IMR-90 (cell line): ENCODE measurements at regions not wholly inside any gene's neighbourhood (a gene's known extent, or its start where the extent isn't known, plus 50 kb on each side); places are given as distances from the start of the nearest gene placed in this dataset.

Source experiments
- ATAC-seq: fragments of 200-7000 bp; cut with Tn5 transposase; 2 replicates; pipeline ENCODE4 v1.9.1; 2020; ENCODE audit warnings: low read depth, mild to moderate bottlenecking, moderate library complexity
- BruUV-seq: library from RNA; stranded (reverse); fragments of 400-500 nt; replicated peaks from 2 replicates; lab custom pipeline; 2021; lab: Mats Ljungman, UMichigan
- CTCF ChIA-PET: fragments of 300-600 bp; formaldehyde crosslinking; extraction: SDS; loops from one replicate; lab custom pipeline; 2021; ENCODE audit warnings: antibody characterized with exemption; lab: Yijun Ruan, JAX
- POLR2A ChIA-PET: fragments of 300-600 bp; sonication (Branson Sonifier 250); formaldehyde crosslinking; loops from one replicate; lab custom pipeline; 2022; ENCODE audit warnings: antibody characterized with exemption; ENCODE audit not compliant: unreplicated experiment; lab: Charles Lee
- DNase-seq: peaks from one replicate; pipeline ENCODE4 v3.0.0; 2013
- H2AFZ ChIP-seq: replicated peaks from 2 replicates; pipeline ENCODE3; 2013; ENCODE audit warnings: low read length, mild to moderate bottlenecking; ENCODE audit not compliant: poor library complexity
- H2AK5ac ChIP-seq: 2 replicates; pipeline ENCODE4 v1.6.1; 2013; ENCODE audit warnings: low read depth, low read length, inconsistent platforms
- H2AK9ac ChIP-seq: replicated peaks from 2 replicates; pipeline ENCODE3; 2013; ENCODE audit warnings: mild to moderate bottlenecking, low read depth, low read length, moderate library complexity; ENCODE audit not compliant: poor library complexity
- H2BK120ac ChIP-seq: 2 replicates; pipeline ENCODE4 v1.6.1; 2013; ENCODE audit warnings: low read depth, low read length, inconsistent platforms
- H2BK15ac ChIP-seq: 3 replicates; pipeline ENCODE4 v1.6.1; 2013; ENCODE audit warnings: low read depth, low read length, inconsistent platforms
- H2BK20ac ChIP-seq: 2 replicates; pipeline ENCODE4 v1.6.1; 2013; ENCODE audit warnings: low read depth, mild to moderate bottlenecking, inconsistent platforms, low read length, moderate library complexity
- H2BK5ac ChIP-seq: 2 replicates; pipeline ENCODE4 v1.6.1; 2013; ENCODE audit warnings: mild to moderate bottlenecking, low read depth, low read length, inconsistent platforms; ENCODE audit not compliant: poor library complexity, severe bottlenecking
- H3K14ac ChIP-seq: replicated peaks from 2 replicates; pipeline ENCODE4 v1.6.1; 2013; ENCODE audit warnings: low read depth, low read length, inconsistent platforms
- H3K18ac ChIP-seq: 2 replicates; pipeline ENCODE4 v1.6.1; 2013; ENCODE audit warnings: low read depth, low read length, control low read depth
- H3K23ac ChIP-seq: 2 replicates; pipeline ENCODE4 v1.6.1; 2013; ENCODE audit warnings: low read depth, low read length, inconsistent platforms
- H3K27ac ChIP-seq: 2 replicates; pipeline ENCODE4 v1.5.1; 2013; ENCODE audit warnings: mild to moderate bottlenecking, control low read depth, low read length; ENCODE audit not compliant: insufficient read depth
- H3K27me3 ChIP-seq: 2 replicates; pipeline ENCODE4 v1.6.1; 2013; ENCODE audit warnings: low read length; ENCODE audit not compliant: control insufficient read depth, insufficient read depth
- H3K36me3 ChIP-seq: 2 replicates; pipeline ENCODE4 v1.6.1; 2013; ENCODE audit warnings: low read length, mixed read lengths; ENCODE audit not compliant: control insufficient read depth, insufficient read depth
- H3K4ac ChIP-seq: 2 replicates; pipeline ENCODE4 v1.6.1; 2013; ENCODE audit warnings: low read depth, low read length, inconsistent platforms
- H3K4me1 ChIP-seq: 2 replicates; pipeline ENCODE4 v1.6.1; 2013; ENCODE audit warnings: low read length, mixed read lengths; ENCODE audit not compliant: control insufficient read depth, insufficient read depth
- H3K4me2 ChIP-seq: 2 replicates; pipeline ENCODE4 v1.6.1; 2013; ENCODE audit warnings: low read depth, mild to moderate bottlenecking, control low read depth, low read length, moderate library complexity
- H3K4me3 ChIP-seq: 2 replicates; pipeline ENCODE4 v1.5.1; 2013; ENCODE audit warnings: low read depth, mild to moderate bottlenecking, control low read depth, low read length, moderate library complexity; ENCODE audit not compliant: insufficient read depth
- H3K56ac ChIP-seq: 2 replicates; pipeline ENCODE4 v1.6.1; 2013; ENCODE audit warnings: low read length, inconsistent platforms; ENCODE audit not compliant: insufficient read depth; ENCODE audit errors: extremely low read depth
- H3K79me1 ChIP-seq, 2 experiments: 2 replicates each; pipeline ENCODE4 v1.6.1; 2013; ENCODE audit warnings: low read length in 2 of 2, inconsistent platforms in 1 of 2, low read depth in 1 of 2
- H3K9ac ChIP-seq: 2 replicates; pipeline ENCODE4 v1.6.1; 2013; ENCODE audit warnings: low read depth, low read length, control low read depth
- H3K9me1 ChIP-seq: 2 replicates; pipeline ENCODE4 v1.6.1; 2013; ENCODE audit warnings: low read length, inconsistent platforms; ENCODE audit not compliant: insufficient read depth
- H3K9me3 ChIP-seq: 2 replicates; pipeline ENCODE4 v1.6.1; 2013; ENCODE audit warnings: low read length; ENCODE audit not compliant: control insufficient read depth, insufficient read depth
- H4K20me1 ChIP-seq: 2 replicates; pipeline ENCODE4 v1.6.1; 2013; ENCODE audit warnings: low read length, inconsistent platforms; ENCODE audit not compliant: insufficient read depth
- H4K5ac ChIP-seq: 2 replicates; pipeline ENCODE4 v1.6.1; 2013; ENCODE audit warnings: mild to moderate bottlenecking, low read depth, low read length, control low read depth
- H4K8ac ChIP-seq, 2 experiments: 2 replicates each; pipeline ENCODE4 v1.6.1; 2013; ENCODE audit warnings: low read depth in 2 of 2, low read length in 2 of 2, control low read depth in 1 of 2, inconsistent platforms in 1 of 2
- H4K91ac ChIP-seq: 2 replicates; pipeline ENCODE4 v1.6.1; 2013; ENCODE audit warnings: low read depth, low read length, inconsistent platforms; ENCODE audit not compliant: insufficient read depth
- BHLHE40 ChIP-seq: fragments of 150-350 bp; IDR thresholded peaks from 2 replicates; pipeline ENCODE4 v1.6.1; 2016; ENCODE audit warnings: mild to moderate bottlenecking, low read depth, low read length
- CEBPB ChIP-seq: IDR thresholded peaks from 2 replicates; pipeline ENCODE4 v1.6.1; 2012; ENCODE audit warnings: low read depth, low read length, improper control_type of control experiment
- CHD1 ChIP-seq: IDR thresholded peaks from 2 replicates; pipeline ENCODE4 v1.6.1; 2012; ENCODE audit warnings: low read depth, low read length, improper control_type of control experiment
- CTCF ChIP-seq: conservative IDR thresholded peaks from 2 replicates; pipeline ENCODE4 v1.5.1; 2012; ENCODE audit warnings: mild to moderate bottlenecking, low read depth, low read length, improper control_type of control experiment
- ELK1 ChIP-seq: fragments of 150-350 bp; IDR thresholded peaks from 2 replicates; pipeline ENCODE4 v1.6.1; 2016; ENCODE audit warnings: low read depth, mild to moderate bottlenecking, low read length, moderate library complexity, borderline replicate concordance
- FOS ChIP-seq: fragments of 150-350 bp; IDR thresholded peaks from 2 replicates; pipeline ENCODE4 v1.6.1; 2016; ENCODE audit warnings: low read depth, low read length
- MAFK ChIP-seq: IDR thresholded peaks from 2 replicates; pipeline ENCODE4 v1.6.1; 2012; ENCODE audit warnings: low read depth, low read length, improper control_type of control experiment
- MAZ ChIP-seq: IDR thresholded peaks from 2 replicates; pipeline ENCODE4 v1.6.1; 2012; ENCODE audit warnings: low read depth, mild to moderate bottlenecking, low read length, improper control_type of control experiment, moderate library complexity, borderline replicate concordance
- MXI1 ChIP-seq: IDR thresholded peaks from 2 replicates; pipeline ENCODE4 v1.6.1; 2012; ENCODE audit warnings: low read depth, mild to moderate bottlenecking, low read length, moderate library complexity, borderline replicate concordance
- NFE2L2 ChIP-seq: fragments of 150-350 bp; IDR thresholded peaks from 2 replicates; pipeline ENCODE4 v1.6.1; 2016; ENCODE audit warnings: low read depth, mild to moderate bottlenecking, low read length
- POLR2A ChIP-seq: IDR thresholded peaks from 2 replicates; pipeline ENCODE4 v1.6.1; 2012; ENCODE audit warnings: mild to moderate bottlenecking, low read depth, low read length
- RAD21 ChIP-seq: IDR thresholded peaks from 2 replicates; pipeline ENCODE4 v1.6.1; 2012; ENCODE audit warnings: low read length, improper control_type of control experiment
- RCOR1 ChIP-seq: IDR thresholded peaks from 2 replicates; pipeline ENCODE4 v1.6.1; 2012; ENCODE audit warnings: mild to moderate bottlenecking, low read length, improper control_type of control experiment; ENCODE audit not compliant: insufficient replicate concordance
- RFX5 ChIP-seq: IDR thresholded peaks from 2 replicates; pipeline ENCODE4 v1.8.0; 2012; ENCODE audit warnings: low read depth, mild to moderate bottlenecking, low read length, moderate library complexity
- SMC3 ChIP-seq: fragments of 150-350 bp; IDR thresholded peaks from 2 replicates; pipeline ENCODE4 v1.6.1; 2016; ENCODE audit warnings: low read depth, mild to moderate bottlenecking, antibody characterized with exemption, low read length, moderate library complexity
- USF2 ChIP-seq: fragments of 150-350 bp; IDR thresholded peaks from 2 replicates; pipeline ENCODE4 v1.6.1; 2017; ENCODE audit warnings: mild to moderate bottlenecking, antibody characterized with exemption, low read length, low read depth
- WGBS, 2 experiments: methylation state at CpG; one replicate each; pipeline versions ENCODE4 v1.1.5 to v1.1.7; 2013; ENCODE audit warnings: missing lambda C conversion rate in 2 of 2; ENCODE audit not compliant: insufficient read length in 1 of 2; ENCODE audit errors: extremely low coverage in 2 of 2; 5-methylcytosine and 5-hydroxymethylcytosine counted together
- dilution Hi-C: fragments of 300-500 bp; cut with HindIII; formaldehyde crosslinking; loops from one replicate; pipeline ENCODE4 v1.14.3; 2018; ENCODE audit warnings: low sequenced_read_pairs; ENCODE audit not compliant: unreplicated experiment
- in situ Hi-C: fragments of 300-500 bp; cut with MboI; formaldehyde crosslinking; loops from 3 replicates; pipeline ENCODE4 v1.14.3; 2019; ENCODE audit warnings: low sequenced_read_pairs, inconsistent platforms, mixed read lengths
- intact Hi-C: fragments of 100-400 bp; cut with micrococcal nuclease; formaldehyde crosslinking; loops from 2 replicates; pipeline ENCODE4 v1.10.0; 2022

- Histone ChIP-seq H3K27ac (peak overlapping the region; percentile 60; the same call in 1 of the 2 replicates), H3K14ac (no peak overlapping the region), H3K4me3 (no peak overlapping the region), H4K5ac (0 out of 2 replicates have a peak overlapping the region, but pooled peaks have one; percentile 26), H2AFZ (no peak overlapping the region), H3K4me1 (peaks cover 5% of the 10 kb centered on the region; the same call in 1 of the 2 replicates), H3K4me2 (peak overlapping the region; percentile 41), H4K20me1 (no peaks in the 10 kb centered on the region), H2BK20ac (no peak overlapping the region), H4K91ac (no peak overlapping the region), H4K8ac (peak overlapping the region in 1 of 2 experiments; percentile 36; a peak in 1 of 4 replicates), H3K4ac (no peak overlapping the region), H3K79me1 (no peaks in the 10 kb centered on the region), H2AK9ac (no peak overlapping the region), H2BK15ac (no peak overlapping the region), H3K36me3 (no peaks in the 10 kb centered on the region), H2AK5ac (no peak overlapping the region), H3K9me3 (no peaks in the 10 kb centered on the region), H3K9ac (no peak overlapping the region), H3K23ac (no peak overlapping the region; the same call in 1 of the 2 replicates), H3K27me3 (no peaks in the 10 kb centered on the region), H3K56ac (no peak overlapping the region), H2BK5ac (no peak overlapping the region), H2BK120ac (no peak overlapping the region), H3K9me1 (no peaks in the 10 kb centered on the region), H3K18ac (0 out of 2 replicates have a peak overlapping the region, but pooled peaks have one; percentile 47)
- peak; percentile 67 for ATAC-seq
- TF ChIP-seq POLR2A (no peak), MAZ (no peak), CTCF (no peak), SMC3 (no peak), USF2 (no peak), FOS (no peak), ELK1 (no peak), CEBPB (no peak), RCOR1 (no peak), MAFK (no peak), MXI1 (no peak), CHD1 (no peak), RAD21 (no peak), BHLHE40 (no peak), RFX5 (no peak), NFE2L2 (no peak)
- WGBS, 2 experiments, result no CpG with 5 or more reads among the region's 2 CpGs
- DNase-seq, result peak; percentile 20
- ChIA-PET CTCF (no interaction called here), POLR2A (no interaction called here)
- dilution Hi-C loops, result no loop called here
- no TSS peak for BruUV-seq
- intact Hi-C loops, result no loop called here
- in situ Hi-C loops, result no loop called here
Measured at GRCh38 chr11:103662880-103663279, 373.6 kb upstream of the DDI1 start.
